Esophagus muscularis mucosa (tissue), 4 donors: ENCODE measurements at regions not wholly inside any gene's neighbourhood (a gene's known extent, or its start where the extent isn't known, plus 50 kb on each side); places are given as distances from the start of the nearest gene placed in this dataset.

Source experiments
- EP300 ChIP-seq: sonication (generic); formaldehyde crosslinking; IDR thresholded peaks from one replicate; pipeline ENCODE4 v1.6.1; 2017; ENCODE audit warnings: antibody characterized with exemption
- POLR2A ChIP-seq: fragments of 450-650 bp; IDR thresholded peaks from one replicate; pipeline ENCODE4 v1.6.1; 2017; ENCODE audit warnings: antibody characterized with exemption, moderate library complexity, mild to moderate bottlenecking, low read depth
- POLR2AphosphoS5 ChIP-seq, 2 donors: sonication (generic); formaldehyde crosslinking; IDR thresholded peaks; one replicate each; pipeline ENCODE4 v1.6.1; 2017; ENCODE audit warnings: antibody characterized with exemption in 2 of 2
- TF ChIP-seq, protein P1 (sequence below), 3 experiments: fragments of 200-600 bp in 2 of 3; fragments of 450-650 bp in 1 of 3; sonication (generic) in 2 of 3; IDR thresholded peaks; one replicate each; pipeline ENCODE4 v1.5.1; 2017 to 2019; ENCODE audit warnings: antibody characterized with exemption in 3 of 3, mild to moderate bottlenecking in 2 of 3, moderate library complexity in 1 of 3

GRCh38 chr10:130992802-130993523 lies 318.6 kb downstream of the TCERG1L start:
- TF ChIP-seq, protein P1, sequence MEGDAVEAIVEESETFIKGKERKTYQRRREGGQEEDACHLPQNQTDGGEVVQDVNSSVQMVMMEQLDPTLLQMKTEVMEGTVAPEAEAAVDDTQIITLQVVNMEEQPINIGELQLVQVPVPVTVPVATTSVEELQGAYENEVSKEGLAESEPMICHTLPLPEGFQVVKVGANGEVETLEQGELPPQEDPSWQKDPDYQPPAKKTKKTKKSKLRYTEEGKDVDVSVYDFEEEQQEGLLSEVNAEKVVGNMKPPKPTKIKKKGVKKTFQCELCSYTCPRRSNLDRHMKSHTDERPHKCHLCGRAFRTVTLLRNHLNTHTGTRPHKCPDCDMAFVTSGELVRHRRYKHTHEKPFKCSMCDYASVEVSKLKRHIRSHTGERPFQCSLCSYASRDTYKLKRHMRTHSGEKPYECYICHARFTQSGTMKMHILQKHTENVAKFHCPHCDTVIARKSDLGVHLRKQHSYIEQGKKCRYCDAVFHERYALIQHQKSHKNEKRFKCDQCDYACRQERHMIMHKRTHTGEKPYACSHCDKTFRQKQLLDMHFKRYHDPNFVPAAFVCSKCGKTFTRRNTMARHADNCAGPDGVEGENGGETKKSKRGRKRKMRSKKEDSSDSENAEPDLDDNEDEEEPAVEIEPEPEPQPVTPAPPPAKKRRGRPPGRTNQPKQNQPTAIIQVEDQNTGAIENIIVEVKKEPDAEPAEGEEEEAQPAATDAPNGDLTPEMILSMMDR (IDR thresholded peaks at IDR 0.05), result no peak
- no peak for TF ChIP-seq POLR2AphosphoS5 (IDR thresholded peaks at IDR 0.05)
- no peak for TF ChIP-seq EP300
- TF ChIP-seq POLR2A, result no peak
